ENCODE measurements at regions not wholly inside any gene's neighbourhood (a gene's known extent, or its start where the extent isn't known, plus 50 kb on each side); places are given as distances from the start of the nearest gene placed in this dataset.

DNA sequence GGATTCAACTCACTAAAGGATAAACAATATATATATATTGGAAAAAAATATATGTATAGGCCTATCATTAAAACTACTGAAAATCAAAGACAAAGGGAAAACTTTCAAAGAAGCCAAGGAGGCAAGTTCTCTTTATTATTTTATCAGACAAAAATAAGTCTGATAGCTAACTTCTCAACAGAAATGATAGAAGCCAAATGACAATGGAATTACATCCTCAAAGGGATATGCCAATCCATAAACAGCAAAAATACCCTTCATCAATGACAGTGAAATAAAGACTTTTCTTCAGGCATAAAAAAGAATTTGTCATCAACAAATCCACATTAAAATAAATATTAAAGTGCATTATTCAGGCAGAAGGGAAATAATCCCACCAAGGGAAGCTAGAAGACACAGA is 393.4 kb downstream of the ZFHX3 start:
- no peak overlapping the region for H3K4me3 ChIP-seq (replicated peaks in 1 of 2; ENCODE audit: low read depth in 1 of 2, low read length in 2 of 2)
- ATAC-seq (no peak), DNase-seq (ENCODE audit: low read depth, low spot score) (no peak)
- H3K27ac ChIP-seq (ENCODE audit: low read depth, low read length): no peak overlapping the region
- POLR2A ChIA-PET: no interaction called here
- CTCF ChIA-PET: no interaction called here
- no peaks in the 10 kb centered on the region for H4K20me1 ChIP-seq (ENCODE audit: insufficient read depth)
- H2AFZ ChIP-seq (ENCODE audit: low read depth, low read length, poor library complexity, severe bottlenecking): no peak overlapping the region
- BruUV-seq (replicated peaks): no TSS peak
- no peaks in the 10 kb centered on the region; a peak in 1 of 4 replicates for H3K9me3 ChIP-seq (ENCODE audit: control insufficient read depth in 1 of 2, insufficient read depth in 1 of 2, low read depth in 1 of 2, low read length in 2 of 2)
- no peaks in the 10 kb centered on the region for H3K36me3 ChIP-seq (ENCODE audit: control insufficient read depth in 1 of 2, insufficient read depth in 2 of 2, low read length in 2 of 2)
- RAD21 ChIA-PET (ENCODE audit: low non-redundant PET in 1 of 2, low total read pairs in 2 of 2, uncharacterized antibody in 2 of 2, unreplicated experiment in 2 of 2): no interaction called here
- no peak for TF ChIP-seq ZFX (IDR thresholded peaks at IDR 0.05)
- no peak for TF ChIP-seq FOSL1 (IDR thresholded peaks at IDR 0.05; ENCODE audit: low read depth)
- no peak for TF ChIP-seq RAD21 (IDR thresholded peaks at IDR 0.05; ENCODE audit: low read depth)
- TF ChIP-seq TCF7L2 (IDR thresholded peaks at IDR 0.05; ENCODE audit: borderline replicate concordance, extremely low read depth, insufficient read depth, insufficient read length): no peak
- no peak for TF ChIP-seq POLR2A (IDR thresholded peaks at IDR 0.05; ENCODE audit: borderline replicate concordance, extremely low read depth, insufficient read depth, insufficient read length)
- no peak for TF ChIP-seq SIN3A (IDR thresholded peaks at IDR 0.05; ENCODE audit: low read depth)
- no peak for TF ChIP-seq SRF (IDR thresholded peaks at IDR 0.05; ENCODE audit: low read depth)
- TF ChIP-seq, protein P1, sequence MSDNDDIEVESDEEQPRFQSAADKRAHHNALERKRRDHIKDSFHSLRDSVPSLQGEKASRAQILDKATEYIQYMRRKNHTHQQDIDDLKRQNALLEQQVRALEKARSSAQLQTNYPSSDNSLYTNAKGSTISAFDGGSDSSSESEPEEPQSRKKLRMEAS (IDR thresholded peaks at IDR 0.05): no peak
- TF ChIP-seq POLR2AphosphoS5 (IDR thresholded peaks at IDR 0.05; ENCODE audit: low read depth, low read length): no peak
- no peak for TF ChIP-seq ZNF274 (IDR thresholded peaks at IDR 0.05; ENCODE audit: low read depth, low read length)
- TF ChIP-seq, protein P2, sequence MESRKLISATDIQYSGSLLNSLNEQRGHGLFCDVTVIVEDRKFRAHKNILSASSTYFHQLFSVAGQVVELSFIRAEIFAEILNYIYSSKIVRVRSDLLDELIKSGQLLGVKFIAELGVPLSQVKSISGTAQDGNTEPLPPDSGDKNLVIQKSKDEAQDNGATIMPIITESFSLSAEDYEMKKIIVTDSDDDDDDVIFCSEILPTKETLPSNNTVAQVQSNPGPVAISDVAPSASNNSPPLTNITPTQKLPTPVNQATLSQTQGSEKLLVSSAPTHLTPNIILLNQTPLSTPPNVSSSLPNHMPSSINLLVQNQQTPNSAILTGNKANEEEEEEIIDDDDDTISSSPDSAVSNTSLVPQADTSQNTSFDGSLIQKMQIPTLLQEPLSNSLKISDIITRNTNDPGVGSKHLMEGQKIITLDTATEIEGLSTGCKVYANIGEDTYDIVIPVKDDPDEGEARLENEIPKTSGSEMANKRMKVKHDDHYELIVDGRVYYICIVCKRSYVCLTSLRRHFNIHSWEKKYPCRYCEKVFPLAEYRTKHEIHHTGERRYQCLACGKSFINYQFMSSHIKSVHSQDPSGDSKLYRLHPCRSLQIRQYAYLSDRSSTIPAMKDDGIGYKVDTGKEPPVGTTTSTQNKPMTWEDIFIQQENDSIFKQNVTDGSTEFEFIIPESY (IDR thresholded peaks at IDR 0.05; ENCODE audit: extremely low read depth, insufficient replicate concordance, low read length): no peak
- no peak for TF ChIP-seq ELF1 (IDR thresholded peaks at IDR 0.05; ENCODE audit: borderline replicate concordance, low read depth)
- TF ChIP-seq JUND (IDR thresholded peaks at IDR 0.05): no peak
- no peak for TF ChIP-seq CEBPB (IDR thresholded peaks at IDR 0.05; ENCODE audit: low read depth)
- TF ChIP-seq, protein P3, sequence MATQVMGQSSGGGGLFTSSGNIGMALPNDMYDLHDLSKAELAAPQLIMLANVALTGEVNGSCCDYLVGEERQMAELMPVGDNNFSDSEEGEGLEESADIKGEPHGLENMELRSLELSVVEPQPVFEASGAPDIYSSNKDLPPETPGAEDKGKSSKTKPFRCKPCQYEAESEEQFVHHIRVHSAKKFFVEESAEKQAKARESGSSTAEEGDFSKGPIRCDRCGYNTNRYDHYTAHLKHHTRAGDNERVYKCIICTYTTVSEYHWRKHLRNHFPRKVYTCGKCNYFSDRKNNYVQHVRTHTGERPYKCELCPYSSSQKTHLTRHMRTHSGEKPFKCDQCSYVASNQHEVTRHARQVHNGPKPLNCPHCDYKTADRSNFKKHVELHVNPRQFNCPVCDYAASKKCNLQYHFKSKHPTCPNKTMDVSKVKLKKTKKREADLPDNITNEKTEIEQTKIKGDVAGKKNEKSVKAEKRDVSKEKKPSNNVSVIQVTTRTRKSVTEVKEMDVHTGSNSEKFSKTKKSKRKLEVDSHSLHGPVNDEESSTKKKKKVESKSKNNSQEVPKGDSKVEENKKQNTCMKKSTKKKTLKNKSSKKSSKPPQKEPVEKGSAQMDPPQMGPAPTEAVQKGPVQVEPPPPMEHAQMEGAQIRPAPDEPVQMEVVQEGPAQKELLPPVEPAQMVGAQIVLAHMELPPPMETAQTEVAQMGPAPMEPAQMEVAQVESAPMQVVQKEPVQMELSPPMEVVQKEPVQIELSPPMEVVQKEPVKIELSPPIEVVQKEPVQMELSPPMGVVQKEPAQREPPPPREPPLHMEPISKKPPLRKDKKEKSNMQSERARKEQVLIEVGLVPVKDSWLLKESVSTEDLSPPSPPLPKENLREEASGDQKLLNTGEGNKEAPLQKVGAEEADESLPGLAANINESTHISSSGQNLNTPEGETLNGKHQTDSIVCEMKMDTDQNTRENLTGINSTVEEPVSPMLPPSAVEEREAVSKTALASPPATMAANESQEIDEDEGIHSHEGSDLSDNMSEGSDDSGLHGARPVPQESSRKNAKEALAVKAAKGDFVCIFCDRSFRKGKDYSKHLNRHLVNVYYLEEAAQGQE (IDR thresholded peaks at IDR 0.05; ENCODE audit: low read depth): no peak
- TF ChIP-seq YY1 (IDR thresholded peaks at IDR 0.05; ENCODE audit: extremely low read depth, insufficient replicate concordance, low read depth, low read length): no peak
- no peak for TF ChIP-seq SP1 (IDR thresholded peaks at IDR 0.05; ENCODE audit: low read depth)
- H3K79me2 ChIP-seq (ENCODE audit: insufficient read depth, low read length): peaks cover 64% of the 10 kb centered on the region
- intact Hi-C loops (cut with micrococcal nuclease): no loop called here
- no peaks in the 10 kb centered on the region for H3K4me1 ChIP-seq (ENCODE audit: control insufficient read depth in 1 of 2, insufficient read depth in 2 of 2, low read length in 2 of 2)
- no peak overlapping the region for H3K9ac ChIP-seq (ENCODE audit: low read length)
- no peak overlapping the region for H3K4me2 ChIP-seq (ENCODE audit: low read length)
- no peaks in the 10 kb centered on the region for H3K9me2 ChIP-seq (ENCODE audit: insufficient read depth)
- H3K27me3 ChIP-seq (ENCODE audit: insufficient read depth, low read length): no peaks in the 10 kb centered on the region

Measured in HCT116 (cell line).